SIG-M5 treated with dmso at 0.1 percent for 504 hours (cell line): ENCODE measurements at regions not wholly inside any gene's neighbourhood (a gene's known extent, or its start where the extent isn't known, plus 50 kb on each side); places are given as distances from the start of the nearest gene placed in this dataset.

Experiments
- DNase-seq: peaks from one replicate; lab custom pipeline; 2025; ENCODE audit not compliant: unreplicated experiment; lab: John Stamatoyannopoulos, UW

DNA sequence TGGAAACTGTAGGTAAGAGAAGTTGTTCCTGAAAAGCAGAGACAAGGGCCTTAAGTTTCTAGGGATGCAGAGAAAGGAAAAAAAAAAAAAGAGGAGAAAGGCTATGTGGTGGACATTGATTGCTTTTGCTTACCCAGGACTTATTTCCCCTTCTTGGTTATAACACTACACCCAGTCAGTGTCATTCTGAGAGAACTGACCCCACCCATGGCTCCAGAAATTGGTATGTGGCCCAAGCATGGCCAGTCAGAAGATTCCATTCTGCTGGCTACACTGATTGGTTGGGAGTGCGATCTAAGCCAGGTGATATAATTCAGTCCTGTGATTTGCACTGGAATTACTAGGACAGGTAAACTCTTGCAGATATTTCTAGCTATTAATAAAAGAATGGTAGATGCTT lies 62.2 kb upstream of the EXOC4 start:
- DNase-seq = no peak

DNA sequence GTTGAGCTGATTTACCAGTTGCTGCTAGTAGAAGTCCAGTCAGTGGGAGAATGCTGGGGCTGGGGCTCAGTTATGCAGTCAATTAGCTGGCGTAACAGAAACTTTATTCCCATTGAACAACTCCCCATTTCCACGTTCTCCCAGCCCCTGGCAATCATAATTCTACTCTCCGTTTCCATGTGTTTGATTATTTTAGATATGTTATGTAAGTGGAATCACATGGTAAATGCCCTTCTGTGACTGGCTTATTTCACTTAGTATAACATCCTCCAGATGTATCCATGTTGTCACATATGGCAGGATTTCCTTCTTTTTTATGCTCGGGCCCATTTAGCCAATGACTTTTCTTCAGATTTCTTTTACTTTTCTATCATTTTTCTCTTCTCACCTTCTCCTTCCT lies 61.1 kb upstream of the EXOC4 start:
- DNase-seq = no peak

DNA sequence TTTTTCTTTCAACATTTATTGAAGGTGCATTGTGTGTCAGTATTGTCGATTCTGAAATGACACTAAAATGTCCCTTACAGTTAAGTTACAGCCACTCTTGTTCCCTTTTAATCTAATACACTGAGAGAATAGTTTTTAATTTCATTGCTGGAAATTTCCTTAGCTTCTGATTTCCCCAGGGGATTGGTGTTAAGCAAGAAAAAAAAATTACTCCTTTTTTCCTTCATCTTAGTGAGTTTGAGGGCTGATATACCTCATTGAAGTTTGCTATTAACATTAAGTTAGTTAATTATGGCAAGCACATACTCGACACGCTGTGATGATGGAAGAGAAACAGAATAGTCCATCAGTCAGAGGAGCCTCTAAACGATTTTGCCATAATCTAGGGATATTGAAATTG lies 57.0 kb upstream of the EXOC4 start:
- no peak for DNase-seq

DNA sequence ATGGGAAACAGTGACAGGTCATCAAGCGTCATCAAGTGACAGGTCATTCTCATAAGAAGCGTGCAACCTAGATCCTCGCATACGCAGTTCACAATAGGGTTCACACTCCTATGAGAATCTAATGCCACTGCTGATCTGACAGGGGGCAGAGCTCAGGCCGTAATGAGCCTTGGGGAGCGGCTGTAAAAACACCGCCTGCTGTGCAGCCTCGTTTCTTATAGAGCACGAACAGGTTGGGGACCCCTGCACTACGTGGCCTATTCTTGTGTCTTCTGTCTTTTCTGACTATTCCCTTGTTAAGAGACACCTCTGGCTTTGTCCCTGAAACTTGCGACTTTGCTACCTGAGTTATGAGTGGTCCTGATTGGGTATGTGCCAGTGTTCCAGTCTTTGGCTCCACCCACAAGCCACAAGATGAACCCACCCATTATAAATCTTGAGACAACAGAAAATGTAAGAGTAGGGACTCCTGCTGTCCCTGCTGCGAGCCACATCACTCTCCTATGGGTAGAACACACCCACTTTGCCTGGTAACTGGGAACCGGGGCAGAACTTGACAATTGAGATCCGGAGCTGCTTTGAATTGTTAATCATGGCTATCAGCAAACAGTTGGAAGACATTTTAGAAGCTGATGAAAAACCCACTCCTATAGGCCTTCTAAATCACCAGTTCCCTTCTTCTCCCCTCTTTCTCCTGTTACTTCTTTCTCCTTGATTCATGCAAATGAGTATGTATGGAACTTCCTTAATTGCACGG lies 55.8 kb upstream of the EXOC4 start:
- no peak for DNase-seq

DNA sequence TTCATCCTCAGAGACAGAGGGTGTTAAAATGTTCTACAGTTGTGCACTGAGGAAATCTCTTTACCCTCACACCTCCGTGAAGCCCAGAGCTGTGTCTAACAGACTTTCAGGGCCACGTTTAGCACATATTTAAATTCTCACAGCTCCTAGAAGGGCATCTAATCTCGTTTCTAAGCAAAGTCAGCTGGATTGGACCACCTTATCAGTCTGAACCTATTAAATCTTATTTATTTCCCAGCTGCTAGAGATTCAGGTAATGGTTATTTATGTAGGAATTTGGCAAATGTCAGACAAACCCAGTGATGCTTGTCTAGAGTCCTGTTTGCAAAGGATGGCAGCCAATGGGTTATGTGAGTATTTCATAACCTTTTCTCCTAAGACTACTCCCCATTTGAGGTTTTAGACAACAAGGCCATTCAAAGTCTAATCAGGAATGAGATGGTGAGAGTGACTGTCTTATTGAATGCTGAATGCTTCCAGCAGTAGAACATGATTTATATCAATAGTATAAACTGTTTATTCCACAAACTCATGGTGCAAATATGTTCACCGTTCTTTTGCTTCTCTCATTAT lies 54.8 kb upstream of the EXOC4 start:
- no peak for DNase-seq

DNA sequence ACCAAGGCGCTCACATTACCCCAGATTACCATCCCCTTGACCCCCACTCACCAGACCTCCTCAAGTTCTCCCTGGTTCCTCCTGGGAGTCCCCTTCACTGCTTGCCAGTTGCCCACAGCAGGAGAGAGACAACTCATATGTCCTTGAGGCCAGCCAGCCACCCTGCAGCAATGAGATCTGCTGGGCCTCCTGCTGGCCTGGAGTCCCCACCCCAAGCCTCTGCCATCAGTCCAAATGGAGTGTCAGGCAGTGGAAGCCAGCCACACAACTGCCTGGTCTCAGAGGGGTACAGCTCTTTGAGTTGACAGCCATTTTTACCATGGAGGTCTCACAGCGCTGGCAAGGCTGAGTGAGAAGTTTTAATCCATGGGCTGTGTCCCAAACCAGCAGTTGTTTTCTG lies 53.0 kb upstream of the EXOC4 start:
- DNase-seq = no peak

DNA sequence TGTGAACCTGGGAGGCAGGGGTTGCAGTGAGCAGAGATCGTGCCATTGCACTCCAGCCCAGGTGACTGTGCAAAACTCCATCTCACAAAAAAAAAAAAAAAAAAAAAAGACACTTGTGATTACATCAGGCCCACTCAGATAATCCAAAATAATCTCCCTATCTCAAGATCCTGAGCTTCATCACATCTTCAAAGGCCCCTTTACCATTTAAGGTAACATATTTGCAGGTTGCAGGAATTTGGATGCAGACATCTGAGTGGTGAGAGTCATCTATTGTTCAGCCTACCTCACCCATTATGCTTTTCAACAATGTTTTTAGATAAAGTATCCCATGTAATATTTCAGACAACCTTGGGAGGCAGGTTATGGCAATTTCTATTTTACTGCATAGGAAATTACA lies 51.4 kb upstream of the EXOC4 start:
- no peak for DNase-seq

DNA sequence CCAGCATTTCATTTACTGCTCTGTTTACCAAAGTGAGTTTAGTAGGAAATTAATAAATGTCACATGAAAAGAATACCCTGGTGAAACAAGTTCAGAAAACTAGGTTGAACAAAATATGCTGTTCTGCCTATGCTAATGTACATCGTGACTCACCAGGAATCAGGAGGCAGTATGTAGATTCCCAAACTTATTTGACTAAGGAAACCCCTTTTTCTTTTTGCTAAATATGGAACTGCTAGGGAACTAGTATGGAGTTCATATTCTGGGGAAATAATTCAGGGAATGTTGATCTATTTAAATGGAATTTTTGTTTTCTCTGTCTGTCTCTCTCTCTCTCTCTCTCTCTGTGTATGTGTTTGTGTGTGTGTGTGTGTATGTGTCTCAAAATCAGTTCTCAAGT lies 49.9 kb upstream of the EXOC4 start:
- no peak for DNase-seq
